ENCODE measurements at regions not wholly inside any gene's neighbourhood (a gene's known extent, or its start where the extent isn't known, plus 50 kb on each side); places are given as distances from the start of the nearest gene placed in this dataset.

- no peak for DNase-seq
Observed at GRCh38 chr12:123077298-123078119, 73.4 kb downstream of the PITPNM2 start.

GRCh38 chr12:123076604-123077297 is 74.1 kb downstream of the PITPNM2 start:
- peak; percentile 12 to 60 for DNase-seq

DNA sequence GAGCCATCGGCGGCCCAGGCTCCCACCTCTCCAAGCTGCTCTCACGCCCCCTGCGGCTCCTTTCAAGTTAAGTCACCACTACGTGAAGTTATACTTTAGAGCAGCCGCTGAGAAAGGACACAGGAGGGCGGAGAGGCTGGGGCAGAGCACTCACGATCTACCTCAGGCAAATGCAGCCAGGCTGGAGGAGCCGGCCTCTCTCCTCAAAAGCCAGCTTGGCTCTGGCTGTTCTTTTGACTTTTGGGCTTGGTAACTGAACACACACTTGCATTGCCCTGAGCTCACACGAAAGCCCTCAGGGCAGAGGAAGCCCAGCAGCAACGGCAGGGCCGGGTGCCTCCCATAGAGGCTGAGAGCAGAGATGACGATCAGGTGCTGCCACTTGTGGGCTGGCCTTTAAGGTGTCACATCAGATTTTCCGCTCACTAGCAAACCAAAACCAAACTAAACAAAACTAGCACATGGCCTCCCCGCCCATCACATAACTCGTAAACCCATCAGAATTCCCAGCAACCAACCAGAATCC is 75.2 kb downstream of the PITPNM2 start:
- peak; percentile 69 to 82 for DNase-seq

DNA sequence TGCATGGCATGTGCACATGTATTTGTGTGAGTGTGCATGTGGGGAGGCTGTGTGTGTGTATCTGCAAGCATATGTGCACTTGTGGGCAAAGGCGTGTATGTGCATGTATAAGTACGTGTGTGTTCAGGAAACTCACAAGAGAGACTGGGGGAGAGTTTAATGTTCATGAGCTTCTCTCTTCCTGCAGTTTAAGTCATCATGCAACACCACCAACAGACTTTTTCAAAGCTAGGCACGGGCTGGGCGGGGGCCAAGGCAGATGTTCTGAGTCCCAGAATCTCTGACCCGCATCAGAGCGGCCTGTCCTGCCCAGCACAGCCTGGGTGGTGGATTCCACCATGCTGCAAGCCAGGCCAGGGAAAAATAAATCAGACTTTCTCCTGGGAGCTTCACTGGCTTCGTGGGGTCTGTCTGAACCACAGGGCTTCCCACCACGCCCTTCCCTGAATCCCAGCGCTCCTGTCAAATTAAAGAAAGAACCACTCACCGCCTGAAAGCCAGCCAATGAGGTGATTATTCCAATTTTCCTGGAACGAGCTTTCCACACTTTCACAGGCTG is 75.7 kb downstream of the PITPNM2 start:
- DNase-seq, result no peak

GRCh38 chr12:123073962-123074801 is 76.7 kb downstream of the PITPNM2 start:
- no peak for DNase-seq

DNA sequence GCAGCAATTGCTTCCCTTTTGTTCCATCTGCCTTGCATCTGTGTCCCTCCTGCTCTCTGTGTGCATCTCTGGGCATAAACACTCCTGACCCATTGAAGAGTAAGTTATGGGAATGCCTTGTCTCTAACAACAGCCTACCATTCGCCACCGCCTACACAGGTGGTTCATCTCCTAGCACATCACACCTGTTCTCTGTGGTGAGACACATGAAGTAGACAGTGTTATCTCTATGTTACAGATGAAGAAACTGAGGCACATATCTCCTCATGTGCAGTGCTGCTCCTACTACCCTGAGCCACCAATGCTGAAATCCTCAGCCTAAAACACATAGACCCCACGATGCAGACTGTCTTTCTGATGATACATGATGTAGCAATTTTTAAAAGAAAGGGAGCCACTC is 77.6 kb downstream of the PITPNM2 start:
- no peak for DNase-seq

DNA sequence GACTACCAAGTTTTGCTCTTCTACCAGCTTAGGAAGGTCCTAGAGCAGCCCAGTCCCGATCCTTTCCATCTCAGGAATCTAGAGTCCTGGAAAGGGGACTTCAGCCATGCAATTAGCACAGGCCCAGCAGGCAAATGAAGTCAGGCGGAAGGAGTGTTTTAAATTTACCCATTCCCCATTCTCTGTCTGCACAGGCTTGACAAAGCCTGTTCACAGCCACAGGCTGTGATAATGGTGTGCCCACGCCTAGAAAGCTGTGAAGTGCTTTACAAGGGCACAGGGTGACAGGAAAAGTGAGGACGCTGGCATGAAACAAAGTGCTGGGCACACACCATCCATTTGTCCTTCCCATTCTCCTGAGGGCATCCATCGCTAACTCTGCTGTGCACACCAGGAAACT is 79.0 kb downstream of the PITPNM2 start:
- no peak for DNase-seq

DNA sequence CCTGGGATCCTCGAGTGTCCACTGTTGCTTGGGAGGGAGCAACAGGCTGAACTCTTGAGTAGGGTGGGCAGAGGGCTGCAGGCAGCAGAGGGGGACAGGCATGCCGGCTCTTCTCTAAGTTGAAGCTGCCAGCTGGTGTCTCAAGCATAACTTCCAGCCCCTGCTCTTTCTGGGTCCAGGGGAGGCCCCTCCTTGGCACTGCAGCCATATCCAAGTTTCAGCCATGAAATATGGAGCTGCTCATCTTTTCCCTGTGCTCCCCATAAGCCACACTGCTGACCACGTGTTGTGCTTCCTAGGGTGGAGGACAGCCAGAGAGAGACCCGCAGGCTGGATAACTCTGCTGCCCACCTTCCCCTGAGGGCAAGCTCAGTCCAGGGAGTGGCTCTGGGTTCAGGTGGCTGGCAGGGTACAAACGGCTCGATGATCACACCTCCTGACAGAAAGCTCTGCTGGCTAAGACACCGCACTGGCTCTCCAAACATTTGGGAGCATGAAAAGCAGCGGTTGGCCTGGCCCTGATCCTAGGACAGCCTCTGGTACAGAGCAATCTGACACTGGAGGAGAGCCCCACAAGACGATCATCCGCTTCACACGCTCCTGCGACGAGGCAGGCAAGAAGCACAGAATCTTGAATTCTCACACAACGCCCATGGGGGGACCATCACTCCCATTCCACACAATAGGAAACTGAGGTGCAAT is 79.6 kb downstream of the PITPNM2 start:
- DNase-seq, result no peak

DNA sequence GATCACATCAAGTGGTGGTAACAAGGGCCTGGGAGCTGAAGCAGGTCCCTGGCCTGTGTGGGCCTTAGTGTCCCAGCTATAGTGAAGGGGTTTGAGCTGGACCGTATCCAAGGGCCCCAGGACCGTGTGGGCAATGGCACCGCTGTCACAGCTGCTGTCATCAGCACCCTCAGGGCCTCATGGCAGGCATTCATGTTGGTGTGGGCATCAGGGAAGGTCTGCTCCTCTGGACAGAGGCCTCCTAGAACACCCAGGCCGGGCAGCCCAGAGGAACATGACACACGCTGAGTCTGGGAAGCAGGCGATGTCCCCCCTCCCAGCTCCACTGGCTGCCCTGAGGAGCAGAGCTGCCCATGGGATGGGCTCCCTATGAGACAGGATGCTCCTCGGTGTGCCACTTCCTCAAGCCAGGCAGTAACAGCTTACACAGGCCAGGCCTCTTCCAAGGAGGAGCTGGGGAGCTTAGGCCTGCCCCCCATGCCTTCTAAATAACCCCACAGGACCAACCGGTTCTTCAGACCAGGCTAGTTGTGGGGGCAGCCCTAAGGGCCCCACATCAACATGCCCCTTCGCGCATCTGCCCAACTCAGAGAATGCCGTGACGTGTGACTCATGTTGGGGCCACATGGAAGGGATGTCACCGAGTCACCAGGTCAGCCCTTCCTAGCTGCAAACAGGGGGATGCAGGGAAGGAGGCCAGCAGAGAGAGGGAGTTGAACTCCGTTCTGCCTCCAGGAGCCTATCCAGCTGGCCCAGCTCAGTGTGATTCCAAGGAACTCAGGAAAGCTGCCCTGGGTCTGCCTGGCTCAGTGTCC is 80.4 kb downstream of the PITPNM2 start:
- DNase-seq, result no peak

- no peak for DNase-seq
Observed at GRCh38 chr12:123069436-123070266, 81.2 kb downstream of the PITPNM2 start.

DNA sequence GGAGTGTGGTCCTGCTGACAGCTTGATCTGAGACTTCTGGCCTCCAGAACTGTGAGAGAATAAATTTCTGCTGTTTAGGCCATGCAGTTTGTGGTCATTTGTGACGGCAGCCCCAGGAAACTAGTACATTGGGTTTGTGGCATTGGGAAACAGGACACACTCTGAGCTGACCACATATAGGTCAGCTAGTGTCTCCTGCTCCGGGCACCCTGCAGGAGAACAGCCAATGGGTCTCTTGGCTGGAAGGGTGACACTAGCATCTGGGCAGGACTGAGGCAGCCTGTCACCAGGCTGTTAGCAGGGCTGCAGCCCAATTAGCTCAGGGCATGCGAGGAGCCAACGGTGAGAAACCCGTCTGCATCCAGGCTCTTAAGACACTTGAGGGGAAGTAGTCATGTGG is 83.2 kb downstream of the PITPNM2 start:
- DNase-seq, result no peak

- DNase-seq, result no peak
Observed at GRCh38 chr12:123066384-123066710, 84.5 kb downstream of the PITPNM2 start.

DNA sequence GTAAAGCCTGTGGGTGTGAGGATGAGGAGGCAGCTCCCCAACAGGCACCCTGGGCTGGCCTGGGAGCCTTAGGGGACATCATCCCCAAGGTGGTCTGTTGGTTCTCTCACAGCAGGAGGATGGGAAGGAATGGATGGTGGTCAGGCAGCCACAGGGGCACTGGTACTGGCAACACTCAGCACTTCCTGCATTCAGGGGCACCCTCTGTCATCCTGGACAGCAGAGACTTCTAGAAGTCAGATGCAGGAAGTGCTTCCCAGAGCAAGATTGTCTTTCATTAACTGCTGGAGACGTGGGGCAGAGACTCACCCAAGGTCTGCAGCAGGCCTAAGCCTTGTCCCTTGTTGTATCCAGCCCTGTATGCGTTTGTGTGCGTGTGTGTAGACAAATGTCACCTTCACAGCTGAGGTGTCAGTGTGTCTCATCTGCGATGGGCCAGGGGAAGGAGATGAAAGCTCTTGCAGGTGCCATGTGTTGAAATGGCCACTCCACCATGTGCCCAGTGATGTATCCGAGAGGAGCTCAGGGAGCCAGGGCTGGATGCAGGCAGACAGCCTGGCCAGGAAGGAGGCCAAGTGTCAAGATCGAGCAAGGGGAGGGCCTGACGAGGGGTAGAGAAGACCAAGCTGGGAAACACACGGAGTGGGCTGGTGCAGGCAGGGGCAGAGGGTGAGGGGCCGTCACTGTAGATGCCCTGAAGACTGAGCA is 85.1 kb downstream of the PITPNM2 start:
- DNase-seq, result no peak

GRCh38 chr12:123064885-123065619 is 84.6 kb downstream of the ARL6IP4 start:
- no peak for DNase-seq

DNA sequence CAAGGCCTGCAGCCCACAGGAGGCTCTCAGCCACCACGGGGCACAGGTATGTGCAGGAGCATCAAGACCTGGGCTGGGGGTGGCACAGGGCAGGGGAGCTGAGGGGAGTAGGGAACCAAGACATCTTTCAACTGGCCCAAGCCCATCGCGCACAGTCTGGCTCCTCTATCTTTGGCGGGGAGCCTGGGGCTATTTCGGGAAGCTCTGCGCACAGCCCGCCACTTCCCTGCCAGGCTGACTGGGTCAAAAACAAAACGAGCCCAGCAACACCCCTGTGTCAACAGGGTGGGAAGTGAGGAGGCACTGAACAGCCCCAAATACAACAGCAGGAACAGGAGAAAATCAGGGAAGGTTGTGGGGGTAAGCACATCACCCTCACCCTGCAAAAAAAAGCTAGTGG is 83.9 kb downstream of the ARL6IP4 start:
- DNase-seq, result no peak

- DNase-seq, result no peak
Observed at GRCh38 chr12:123063535-123063934, 83.1 kb downstream of the ARL6IP4 start.

DNA sequence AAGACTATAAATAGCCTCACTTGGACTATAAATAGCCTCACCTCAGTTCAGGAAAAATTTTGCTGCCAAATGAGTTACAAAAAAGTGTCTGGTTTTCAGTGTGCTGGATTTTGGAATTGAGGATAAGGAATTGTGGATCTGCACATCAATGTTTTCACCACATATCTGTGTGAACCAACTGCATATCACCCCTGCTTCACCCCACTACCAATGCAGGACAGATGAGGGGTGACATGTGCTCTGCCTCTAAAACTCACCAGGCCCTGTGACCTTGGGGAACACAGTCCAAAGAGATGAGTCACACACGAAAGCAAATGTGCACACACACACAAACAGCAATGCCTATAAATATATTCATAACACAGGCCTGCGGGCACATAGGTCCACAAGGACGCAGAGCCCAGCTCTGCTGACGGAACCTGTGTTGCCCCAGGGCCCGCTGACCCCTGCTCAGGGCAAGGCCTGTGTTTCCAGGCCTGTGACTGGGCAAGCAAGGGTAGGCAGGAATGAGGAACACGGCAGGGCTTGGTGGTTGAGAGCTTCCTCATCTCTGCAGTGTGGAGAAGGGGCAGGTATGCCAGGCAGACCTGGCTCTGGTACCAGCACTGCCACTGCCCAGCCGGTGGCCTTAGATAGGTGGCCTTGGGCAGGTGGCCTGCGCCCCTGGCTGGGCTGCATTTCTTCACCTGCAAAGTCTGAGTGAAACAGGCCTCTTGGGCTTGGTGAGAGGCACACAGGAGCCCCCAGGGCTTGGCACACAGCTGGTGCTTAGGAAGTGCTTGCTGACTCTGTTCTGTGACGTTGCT is 82.4 kb downstream of the ARL6IP4 start:
- DNase-seq, result peak in 1 of 2 donors; percentile 5

Data from CD4-positive, alpha-beta T cell treated with Interferon alpha-2 for 1 hour (primary cell).